ENCODE measurements at regions not wholly inside any gene's neighbourhood (a gene's known extent, or its start where the extent isn't known, plus 50 kb on each side); places are given as distances from the start of the nearest gene placed in this dataset.
"Not testable (repeated sequence)": the region's sequence is repeated elsewhere in the genome, so short reads cannot be mapped to it uniquely, and the experiment has no call there.

DNA sequence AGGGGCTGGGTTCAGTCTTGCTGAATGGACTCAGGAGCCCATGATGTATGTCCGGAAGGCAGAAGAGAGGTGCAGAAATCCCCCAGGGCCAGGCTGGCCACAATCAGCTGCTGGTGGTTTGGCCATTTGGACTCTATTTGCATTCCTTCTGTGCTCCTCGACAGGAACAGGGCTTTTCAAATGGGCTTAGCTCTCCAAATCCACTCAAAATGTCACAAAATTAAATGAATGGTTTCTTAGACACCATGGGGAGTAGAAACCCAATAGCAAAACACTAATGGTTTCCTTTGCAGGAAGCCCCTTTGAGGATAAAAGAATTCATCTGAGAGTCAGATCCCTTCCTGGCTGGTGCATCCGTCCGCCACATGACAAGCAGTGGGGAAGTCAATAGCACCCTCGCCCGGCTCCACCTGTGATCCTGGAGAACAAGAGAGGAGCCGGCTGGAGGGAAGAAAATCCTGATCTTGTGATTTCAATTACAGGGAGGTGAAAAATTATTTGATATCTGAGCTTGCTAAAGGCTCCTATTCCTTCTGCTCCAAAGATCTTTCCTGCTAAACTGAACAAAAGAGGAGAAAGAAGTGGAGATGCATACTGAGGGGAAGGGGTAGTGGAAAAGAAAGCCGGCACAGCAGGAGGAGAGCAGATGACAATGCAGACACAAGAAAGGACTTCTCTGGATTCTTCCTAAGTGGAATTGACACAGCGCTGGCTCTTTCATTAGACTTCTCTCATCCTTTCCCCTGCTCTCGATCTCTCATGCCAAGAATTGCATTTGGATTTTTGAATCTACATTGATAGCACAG, 190.7 kb downstream of the C7orf25 start:
- TF ChIP-seq, protein P1, sequence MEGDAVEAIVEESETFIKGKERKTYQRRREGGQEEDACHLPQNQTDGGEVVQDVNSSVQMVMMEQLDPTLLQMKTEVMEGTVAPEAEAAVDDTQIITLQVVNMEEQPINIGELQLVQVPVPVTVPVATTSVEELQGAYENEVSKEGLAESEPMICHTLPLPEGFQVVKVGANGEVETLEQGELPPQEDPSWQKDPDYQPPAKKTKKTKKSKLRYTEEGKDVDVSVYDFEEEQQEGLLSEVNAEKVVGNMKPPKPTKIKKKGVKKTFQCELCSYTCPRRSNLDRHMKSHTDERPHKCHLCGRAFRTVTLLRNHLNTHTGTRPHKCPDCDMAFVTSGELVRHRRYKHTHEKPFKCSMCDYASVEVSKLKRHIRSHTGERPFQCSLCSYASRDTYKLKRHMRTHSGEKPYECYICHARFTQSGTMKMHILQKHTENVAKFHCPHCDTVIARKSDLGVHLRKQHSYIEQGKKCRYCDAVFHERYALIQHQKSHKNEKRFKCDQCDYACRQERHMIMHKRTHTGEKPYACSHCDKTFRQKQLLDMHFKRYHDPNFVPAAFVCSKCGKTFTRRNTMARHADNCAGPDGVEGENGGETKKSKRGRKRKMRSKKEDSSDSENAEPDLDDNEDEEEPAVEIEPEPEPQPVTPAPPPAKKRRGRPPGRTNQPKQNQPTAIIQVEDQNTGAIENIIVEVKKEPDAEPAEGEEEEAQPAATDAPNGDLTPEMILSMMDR (IDR thresholded peaks at IDR 0.05; ENCODE audit: insufficient read depth, low read length, poor library complexity, severe bottlenecking), result no peak
- no peaks in the 10 kb centered on the region for H3K36me3 ChIP-seq (ENCODE audit: control insufficient read depth, insufficient read depth, low read length)
- no peaks in the 10 kb centered on the region for H3K27me3 ChIP-seq (ENCODE audit: control insufficient read depth, insufficient read depth, low read length)
- no peak overlapping the region for H3K4me3 ChIP-seq (ENCODE audit: low read depth, low read length)
- no peak for DNase-seq (ENCODE audit: low read depth)

DNA sequence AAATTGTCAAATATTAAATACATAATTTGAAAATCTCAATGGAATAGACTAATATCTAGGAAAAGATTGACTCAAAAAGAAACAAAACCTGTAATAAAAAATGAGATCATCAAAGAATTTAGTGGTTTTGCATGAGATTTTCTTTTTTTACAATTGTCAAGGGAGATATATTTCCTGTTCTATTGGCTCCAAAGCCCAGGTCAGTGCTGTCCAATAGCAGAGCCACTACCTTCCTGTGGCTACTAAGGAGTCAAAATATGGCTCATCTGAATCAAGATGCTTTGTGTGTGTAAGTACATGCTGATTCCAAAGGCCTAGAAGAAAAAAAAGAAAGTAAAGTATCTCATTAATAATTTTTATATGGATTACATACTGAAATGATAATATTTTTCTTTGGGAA, 191.9 kb downstream of the C7orf25 start:
- no peak for DNase-seq (ENCODE audit: low read depth)
- Histone ChIP-seq H3K27me3 (ENCODE audit: control insufficient read depth, insufficient read depth, low read length) (no peaks in the 10 kb centered on the region), H3K36me3 (ENCODE audit: control insufficient read depth, insufficient read depth, low read length) (no peaks in the 10 kb centered on the region), H3K4me3 (ENCODE audit: low read depth, low read length) (no peak overlapping the region)
- TF ChIP-seq, protein P1 (IDR thresholded peaks at IDR 0.05; ENCODE audit: insufficient read depth, low read length, poor library complexity, severe bottlenecking), result no peak

DNA sequence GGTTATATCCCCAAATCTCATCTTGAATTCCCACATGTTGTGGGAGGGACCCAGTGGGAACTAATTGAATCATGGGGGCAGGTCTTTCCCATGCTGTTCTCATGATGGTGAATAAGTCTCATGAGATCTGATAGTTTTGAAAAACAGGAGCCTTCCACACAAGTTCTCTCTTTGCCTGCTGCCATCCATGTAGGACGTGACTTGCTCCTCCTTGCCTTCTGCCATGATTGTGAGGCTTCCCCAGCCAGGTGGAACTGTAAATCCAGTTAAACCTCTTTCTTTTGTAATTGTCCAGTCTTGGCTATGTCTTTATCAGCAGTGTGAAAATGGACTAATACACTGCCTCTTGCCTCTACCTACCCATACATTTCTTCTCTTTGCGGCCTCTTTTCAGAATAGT, 193.4 kb downstream of the C7orf25 start:
- not testable (repeated sequence) for H3K27me3 ChIP-seq (ENCODE audit: control insufficient read depth, insufficient read depth, low read length); H3K4me3 ChIP-seq (ENCODE audit: low read depth, low read length); DNase-seq (ENCODE audit: low read depth); H3K36me3 ChIP-seq (ENCODE audit: control insufficient read depth, insufficient read depth, low read length)

DNA sequence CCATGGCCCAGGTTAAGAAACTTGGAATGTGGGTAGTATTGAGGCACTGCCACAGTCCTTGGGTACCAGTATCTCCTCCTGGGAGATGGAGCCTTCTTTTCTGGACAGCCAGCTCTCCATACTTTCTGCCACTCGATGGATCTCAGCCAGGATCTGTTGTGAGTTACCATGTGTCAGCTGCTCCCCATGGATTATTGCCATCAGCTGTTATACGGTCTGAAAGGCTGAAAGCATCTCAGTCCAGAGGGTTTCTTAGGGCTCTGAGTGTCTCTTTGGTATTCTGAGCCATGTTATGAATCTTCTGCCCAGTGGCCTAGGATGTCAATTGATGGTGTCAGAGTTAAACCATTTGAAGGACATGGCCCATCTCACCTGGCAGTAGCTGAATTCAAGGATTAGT, 197.5 kb downstream of the C7orf25 start:
- H3K4me3 ChIP-seq (ENCODE audit: low read depth, low read length), result no peak overlapping the region
- H3K36me3 ChIP-seq (ENCODE audit: control insufficient read depth, insufficient read depth, low read length), result no peaks in the 10 kb centered on the region
- H3K27me3 ChIP-seq (ENCODE audit: control insufficient read depth, insufficient read depth, low read length), result no peaks in the 10 kb centered on the region
- TF ChIP-seq, protein P1 (IDR thresholded peaks at IDR 0.05; ENCODE audit: insufficient read depth, low read length, poor library complexity, severe bottlenecking), result no peak
- DNase-seq (ENCODE audit: low read depth), result no peak

DNA sequence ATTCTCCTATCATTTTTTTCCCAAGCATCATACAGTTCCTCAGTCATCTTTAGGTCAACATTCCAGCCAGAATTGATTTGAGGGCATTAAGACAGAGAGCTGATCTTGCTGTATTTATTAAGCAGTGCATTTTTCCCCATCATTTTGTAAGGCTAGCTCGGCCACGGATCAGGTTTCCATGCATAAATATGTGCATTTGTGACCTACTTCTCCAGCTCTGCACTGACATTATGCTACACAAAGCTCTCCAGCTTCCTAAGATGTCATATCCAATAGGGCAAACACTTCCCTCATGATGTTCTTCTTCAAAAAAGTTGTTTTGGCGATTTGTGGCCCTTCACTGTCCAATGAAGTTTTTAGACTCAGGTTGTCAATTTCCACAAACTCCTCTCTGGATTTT, 202.6 kb downstream of the C7orf25 start:
- Histone ChIP-seq H3K27me3 (ENCODE audit: control insufficient read depth, insufficient read depth, low read length) (no peaks in the 10 kb centered on the region), H3K4me3 (ENCODE audit: low read depth, low read length) (no peak overlapping the region), H3K36me3 (ENCODE audit: control insufficient read depth, insufficient read depth, low read length) (no peaks in the 10 kb centered on the region)
- TF ChIP-seq, protein P1 (IDR thresholded peaks at IDR 0.05; ENCODE audit: insufficient read depth, low read length, poor library complexity, severe bottlenecking), result no peak
- DNase-seq (ENCODE audit: low read depth), result no peak

DNA sequence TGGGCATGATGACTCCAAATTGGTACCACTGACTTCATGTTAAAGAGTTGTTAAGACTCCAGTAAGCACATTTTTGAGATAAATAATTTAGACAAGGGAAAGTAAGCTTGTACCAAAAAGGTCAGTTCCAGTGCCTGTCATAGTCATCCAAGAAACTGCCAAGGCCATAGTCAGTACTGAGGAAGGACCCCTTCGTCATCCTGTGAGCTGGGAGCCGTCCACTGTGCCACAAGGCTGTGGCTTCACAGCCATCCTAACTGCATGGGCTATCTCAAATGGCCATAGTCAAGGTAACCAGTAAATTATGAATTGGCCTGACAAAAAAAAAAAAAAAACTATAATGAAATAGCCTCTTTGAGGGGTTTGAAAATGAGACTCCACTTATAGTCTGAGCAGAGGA, 207.2 kb downstream of the C7orf25 start:
- H3K36me3 ChIP-seq (ENCODE audit: control insufficient read depth, insufficient read depth, low read length), result no peaks in the 10 kb centered on the region
- H3K27me3 ChIP-seq (ENCODE audit: control insufficient read depth, insufficient read depth, low read length), result no peaks in the 10 kb centered on the region
- DNase-seq (ENCODE audit: low read depth), result no peak
- no peak overlapping the region for H3K4me3 ChIP-seq (ENCODE audit: low read depth, low read length)
- TF ChIP-seq, protein P1 (IDR thresholded peaks at IDR 0.05; ENCODE audit: insufficient read depth, low read length, poor library complexity, severe bottlenecking), result no peak

All from kidney epithelial cell (primary cell).